Esophagus squamous epithelium (tissue), 5 donors: ENCODE measurements at regions not wholly inside any gene's neighbourhood (a gene's known extent, or its start where the extent isn't known, plus 50 kb on each side); places are given as distances from the start of the nearest gene placed in this dataset.

Source experiments
- DNase-seq: peaks from one replicate; lab custom pipeline; 2025; lab: John Stamatoyannopoulos, UW
- H3K27ac ChIP-seq, 4 donors: fragments of 200-600 bp; sonication (generic); one replicate each; pipeline ENCODE4 v1.5.1; 2016 to 2019; ENCODE audit warnings: mild to moderate bottlenecking in 1 of 4
- H3K27me3 ChIP-seq, 4 donors: fragments of 200-600 bp; sonication (generic); 1 replicate in 3 of 4; 2 replicates in 1 of 4; pipeline versions ENCODE4 v1.5.1 to v1.6.0; 2017 to 2021; ENCODE audit warnings: antibody characterized with exemption in 1 of 4
- H3K36me3 ChIP-seq, 3 donors: fragments of 200-600 bp; sonication (generic); one replicate each; pipeline ENCODE4 v1.5.1; 2016 to 2019
- H3K4me1 ChIP-seq, 3 donors: fragments of 200-600 bp; sonication (generic); one replicate each; pipeline ENCODE4 v1.5.1; 2017 to 2019
- H3K4me3 ChIP-seq, 4 donors: fragments of 200-600 bp; sonication (generic); 1 replicate in 3 of 4; 2 replicates in 1 of 4; pipeline ENCODE4 v1.5.1; 2016 to 2019; ENCODE audit warnings: mild to moderate bottlenecking in 2 of 4, moderate library complexity in 1 of 4
- H3K9me3 ChIP-seq, 3 donors: fragments of 200-600 bp; sonication (generic); one replicate each; pipeline ENCODE4 v1.5.1; 2016 to 2019
- CTCF ChIP-seq, 6 experiments: fragments of 450-650 bp in 4 of 6; fragments of 200-600 bp in 2 of 6; sonication (generic) in 2 of 6; IDR thresholded peaks; one replicate each; pipeline ENCODE4 v1.5.1; 2016 to 2019; ENCODE audit warnings: antibody characterized with exemption in 6 of 6, mild to moderate bottlenecking in 4 of 6, moderate library complexity in 4 of 6
- POLR2A ChIP-seq, 4 donors: fragments of 450-650 bp; IDR thresholded peaks; one replicate each; pipeline ENCODE4 v1.6.1; 2017; ENCODE audit warnings: antibody characterized with exemption in 4 of 4, mild to moderate bottlenecking in 4 of 4, moderate library complexity in 3 of 4
- WGBS, 2 donors: methylation state at CpG; one replicate each; pipeline ENCODE4 v1.1.5; 2018; 5-methylcytosine and 5-hydroxymethylcytosine counted together
- intact Hi-C: fragments of 100-400 bp; cut with DNase I; formaldehyde crosslinking; loops from one replicate; pipeline ENCODE4 v1.15.0; 2022
- donor health status: DM: yes; HTN: yes; CAD: no.

GRCh38 chr4:104826171-104826570 lies 320.5 kb upstream of the TET2 start:
- DNase-seq: no peak
- Histone ChIP-seq H3K4me3 (no peak overlapping the region), H3K4me1 (no peaks in the 10 kb centered on the region), H3K27me3 (no peaks in the 10 kb centered on the region), H3K9me3 (no peaks in the 10 kb centered on the region), H3K36me3 (no peaks in the 10 kb centered on the region), H3K27ac (no peak overlapping the region)
- intact Hi-C loops: no loop called here
- TF ChIP-seq POLR2A (IDR thresholded peaks at IDR 0.05) (no peak), CTCF (IDR thresholded peaks at IDR 0.05) (no peak)
- WGBS, 2 donors: 39 to 48% methylated on average over 2 of the region's 2 CpGs

DNA sequence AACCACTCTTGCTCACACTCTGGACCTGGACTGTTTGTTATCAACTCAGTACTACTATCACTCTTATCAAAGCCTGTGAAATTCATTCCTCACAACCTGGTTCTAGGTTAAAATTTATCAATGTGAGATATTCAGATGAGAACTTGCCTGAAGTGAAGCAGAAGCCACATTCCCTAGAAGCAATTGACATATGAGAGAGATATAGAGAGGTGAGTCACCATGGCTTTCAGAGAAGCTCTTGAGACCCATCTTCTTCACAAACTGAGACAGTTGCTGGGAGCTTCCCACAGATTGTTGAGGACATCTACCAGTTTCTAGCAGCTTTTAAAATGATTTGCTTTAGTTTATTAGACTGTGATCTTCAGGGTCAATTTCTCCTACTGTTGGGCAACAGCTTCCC lies 316.9 kb upstream of the TET2 start:
- H3K9me3 ChIP-seq: no peaks in the 10 kb centered on the region
- no peaks in the 10 kb centered on the region for H3K36me3 ChIP-seq
- TF ChIP-seq CTCF (IDR thresholded peaks at IDR 0.05): no peak
- TF ChIP-seq POLR2A (IDR thresholded peaks at IDR 0.05): no peak
- intact Hi-C loops: no loop called here
- no peak overlapping the region for H3K4me3 ChIP-seq
- H3K27me3 ChIP-seq: no peaks in the 10 kb centered on the region
- DNase-seq: no peak
- no peaks in the 10 kb centered on the region for H3K4me1 ChIP-seq
- H3K27ac ChIP-seq: no peak overlapping the region

GRCh38 chr4:104848597-104849225 lies 298.0 kb upstream of the TET2 start:
- Histone ChIP-seq H3K4me1 (no peaks in the 10 kb centered on the region), H3K27ac (no peak overlapping the region), H3K27me3 (no peaks in the 10 kb centered on the region), H3K4me3 (no peak overlapping the region), H3K9me3 (no peaks in the 10 kb centered on the region), H3K36me3 (no peaks in the 10 kb centered on the region)
- no peak for TF ChIP-seq POLR2A (IDR thresholded peaks at IDR 0.05)
- TF ChIP-seq CTCF (IDR thresholded peaks at IDR 0.05): no peak
- DNase-seq: no peak
- 73 to 87% methylated on average over 2 to 3 of the region's 3 CpGs for WGBS, 2 donors
- intact Hi-C loops: no loop called here

GRCh38 chr4:104859601-104860237 lies 287.0 kb upstream of the TET2 start:
- no peak for DNase-seq

More at GRCh38 chr4:104859601-104860237, 287.0 kb upstream of the TET2 start:
- 66 to 68% methylated on average over 10 of the region's 10 CpGs for WGBS, 2 donors
- intact Hi-C loops: no loop called here
- Histone ChIP-seq H3K27me3 (no peaks in the 10 kb centered on the region), H3K4me3 (no peak overlapping the region), H3K36me3 (no peaks in the 10 kb centered on the region), H3K4me1 (no peaks in the 10 kb centered on the region), H3K27ac (no peak overlapping the region), H3K9me3 (peaks cover 0 to 4% (median 0%) of the 10 kb centered on the region in 3 donors)
- TF ChIP-seq POLR2A (IDR thresholded peaks at IDR 0.05) (no peak), CTCF (IDR thresholded peaks at IDR 0.05) (no peak)
